ENCODE measurements at regions not wholly inside any gene's neighbourhood (a gene's known extent, or its start where the extent isn't known, plus 50 kb on each side); places are given as distances from the start of the nearest gene placed in this dataset.

DNA sequence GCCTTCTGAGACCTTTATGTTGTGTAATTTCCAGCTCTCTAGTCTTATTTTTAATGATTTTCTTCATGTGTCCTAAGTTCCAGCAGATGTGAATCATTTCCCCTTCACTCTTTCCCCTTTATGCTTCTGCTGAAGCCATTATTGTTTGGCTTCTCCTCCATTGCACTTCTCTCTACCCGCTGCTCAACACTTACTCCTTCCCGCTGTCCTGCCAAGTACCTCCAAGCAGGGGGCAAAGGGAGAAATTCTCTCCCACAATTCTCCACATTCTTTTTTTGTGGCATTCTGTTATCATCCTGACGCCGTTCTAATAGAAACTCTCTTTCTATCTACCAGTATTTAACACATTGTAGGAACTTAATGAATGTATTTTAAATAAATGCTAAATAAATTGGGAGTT is 388.9 kb upstream of the TPK1 start:
- H2BK15ac ChIP-seq (ENCODE audit: low read depth, low read length): no peak overlapping the region
- no peak overlapping the region for H2AFZ ChIP-seq (replicated peaks; ENCODE audit: low read length, poor library complexity)
- H3K56ac ChIP-seq (ENCODE audit: extremely low read depth, insufficient read depth, low read length): no peak overlapping the region
- H3K18ac ChIP-seq (ENCODE audit: low read depth, low read length): no peak overlapping the region
- ChIA-PET POLR2A (ENCODE audit: unreplicated experiment) (no interaction called here), CTCF (no interaction called here)
- in situ Hi-C loops (cut with MboI; ENCODE audit: low sequenced_read_pairs): no loop called here
- H3K4me2 ChIP-seq (ENCODE audit: low read depth, low read length): no peak overlapping the region
- H3K9me3 ChIP-seq (ENCODE audit: control insufficient read depth, insufficient read depth, low read length): no peaks in the 10 kb centered on the region
- no peak overlapping the region for H3K9ac ChIP-seq (ENCODE audit: low read depth, low read length)
- no peak overlapping the region for H3K27ac ChIP-seq (ENCODE audit: insufficient read depth, low read length)
- H4K91ac ChIP-seq (ENCODE audit: insufficient read depth, low read depth, low read length): no peak overlapping the region
- ATAC-seq (ENCODE audit: low read depth) (no peak), DNase-seq (no peak)
- no peak for TF ChIP-seq MXI1 (IDR thresholded peaks at IDR 0.05; ENCODE audit: borderline replicate concordance, low read depth, low read length)
- TF ChIP-seq, protein P1, sequence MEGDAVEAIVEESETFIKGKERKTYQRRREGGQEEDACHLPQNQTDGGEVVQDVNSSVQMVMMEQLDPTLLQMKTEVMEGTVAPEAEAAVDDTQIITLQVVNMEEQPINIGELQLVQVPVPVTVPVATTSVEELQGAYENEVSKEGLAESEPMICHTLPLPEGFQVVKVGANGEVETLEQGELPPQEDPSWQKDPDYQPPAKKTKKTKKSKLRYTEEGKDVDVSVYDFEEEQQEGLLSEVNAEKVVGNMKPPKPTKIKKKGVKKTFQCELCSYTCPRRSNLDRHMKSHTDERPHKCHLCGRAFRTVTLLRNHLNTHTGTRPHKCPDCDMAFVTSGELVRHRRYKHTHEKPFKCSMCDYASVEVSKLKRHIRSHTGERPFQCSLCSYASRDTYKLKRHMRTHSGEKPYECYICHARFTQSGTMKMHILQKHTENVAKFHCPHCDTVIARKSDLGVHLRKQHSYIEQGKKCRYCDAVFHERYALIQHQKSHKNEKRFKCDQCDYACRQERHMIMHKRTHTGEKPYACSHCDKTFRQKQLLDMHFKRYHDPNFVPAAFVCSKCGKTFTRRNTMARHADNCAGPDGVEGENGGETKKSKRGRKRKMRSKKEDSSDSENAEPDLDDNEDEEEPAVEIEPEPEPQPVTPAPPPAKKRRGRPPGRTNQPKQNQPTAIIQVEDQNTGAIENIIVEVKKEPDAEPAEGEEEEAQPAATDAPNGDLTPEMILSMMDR (conservative IDR thresholded peaks at IDR 0.05; ENCODE audit: low read depth, low read length): no peak
- no peaks in the 10 kb centered on the region for H4K20me1 ChIP-seq (ENCODE audit: insufficient read depth, low read length)
- 44% methylated on average over 2 of the region's 4 CpGs; no CpG with 5 or more reads in 1 of the 2 experiments for WGBS, 2 experiments (ENCODE audit: extremely low coverage in 2 of 2, insufficient read length in 1 of 2)
- H3K4me3 ChIP-seq (ENCODE audit: insufficient read depth, low read depth, low read length): no peak overlapping the region
- intact Hi-C loops (cut with micrococcal nuclease): no loop called here
- no peak overlapping the region for H4K8ac ChIP-seq (ENCODE audit: low read depth in 2 of 2, low read length in 2 of 2)
- H4K5ac ChIP-seq (ENCODE audit: low read depth, low read length): no peak overlapping the region
- no peaks in the 10 kb centered on the region for H3K79me1 ChIP-seq (ENCODE audit: low read depth in 1 of 2, low read length in 2 of 2)
- H3K4ac ChIP-seq (ENCODE audit: low read depth, low read length): no peak overlapping the region
- H3K23ac ChIP-seq (ENCODE audit: low read depth, low read length): no peak overlapping the region
- dilution Hi-C loops (cut with HindIII; ENCODE audit: low sequenced_read_pairs, unreplicated experiment): no loop called here
- H2AK5ac ChIP-seq (ENCODE audit: low read depth, low read length): no peak overlapping the region
- no peak overlapping the region for H2BK120ac ChIP-seq (ENCODE audit: low read depth, low read length)
- H3K27me3 ChIP-seq (ENCODE audit: control insufficient read depth, insufficient read depth, low read length): no peaks in the 10 kb centered on the region
- H2BK5ac ChIP-seq (ENCODE audit: low read depth, low read length, poor library complexity, severe bottlenecking): no peak overlapping the region
- no peak overlapping the region for H3K14ac ChIP-seq (replicated peaks; ENCODE audit: low read depth, low read length)
- no TSS peak for BruUV-seq (replicated peaks)
- no peaks in the 10 kb centered on the region for H3K9me1 ChIP-seq (ENCODE audit: insufficient read depth, low read length)
- no peaks in the 10 kb centered on the region for H3K4me1 ChIP-seq (ENCODE audit: control insufficient read depth, insufficient read depth, low read length)
- no peak overlapping the region for H2BK20ac ChIP-seq (ENCODE audit: low read depth, low read length)
- H3K36me3 ChIP-seq (ENCODE audit: control insufficient read depth, insufficient read depth, low read length): no peaks in the 10 kb centered on the region
- H2AK9ac ChIP-seq (replicated peaks; ENCODE audit: low read depth, low read length, poor library complexity): no peak overlapping the region

Data from IMR-90 (cell line).